Astrocyte of the spinal cord (primary cell): ENCODE measurements at regions not wholly inside any gene's neighbourhood (a gene's known extent, or its start where the extent isn't known, plus 50 kb on each side); places are given as distances from the start of the nearest gene placed in this dataset.

Experiments used
- DNase-seq: peaks from one replicate; pipeline ENCODE4 v3.0.0; 2011; ENCODE audit warnings: low read depth, low spot score
- H3K4me3 ChIP-seq: 2 replicates; pipeline ENCODE4 v1.5.1; 2011; ENCODE audit warnings: low read depth, mild to moderate bottlenecking, low read length, moderate library complexity
- CTCF ChIP-seq: IDR thresholded peaks from 2 replicates; pipeline ENCODE4 v1.5.1; 2012; ENCODE audit warnings: low read depth, mild to moderate bottlenecking, low read length, inconsistent platforms
- in situ Hi-C: cut with HindIII; loops from 2 replicates; pipeline ENCODE4 v1.10.0; 2017; ENCODE audit warnings: low sequenced_read_pairs

GRCh38 chr5:174479325-174479724 lies 245.1 kb upstream of the MSX2 start:
- TF ChIP-seq CTCF = no peak
- DNase-seq = no peak
- no peak overlapping the region for H3K4me3 ChIP-seq
- in situ Hi-C loops = no loop called here

GRCh38 chr5:174481737-174482136 lies 242.6 kb upstream of the MSX2 start:
- no peak overlapping the region for H3K4me3 ChIP-seq
- no peak for DNase-seq
- in situ Hi-C loops = no loop called here
- TF ChIP-seq CTCF = no peak

- no peak overlapping the region for H3K4me3 ChIP-seq
- in situ Hi-C loops = no loop called here
- DNase-seq = no peak
These were observed 241.8 kb upstream of the MSX2 start for GRCh38 chr5:174482607-174483024.

DNA sequence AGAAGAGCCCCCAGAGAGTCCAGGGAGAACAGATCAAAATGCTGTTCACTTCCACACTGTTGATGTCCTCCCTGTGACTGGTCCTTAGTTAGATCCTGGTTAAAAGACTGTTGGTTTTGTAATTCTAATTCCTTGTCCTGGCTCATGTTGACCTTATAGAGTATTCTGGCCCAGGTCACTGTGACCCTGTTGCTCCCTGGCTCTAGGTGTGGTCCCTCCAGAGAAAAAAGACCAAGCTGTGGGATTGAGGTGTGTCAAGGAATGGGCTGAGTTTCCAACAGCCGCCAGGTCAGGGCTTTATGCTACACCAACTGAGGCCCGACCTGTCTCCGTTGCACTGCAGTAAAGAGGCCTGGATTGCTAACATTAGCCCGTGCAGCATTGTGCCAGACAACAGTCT lies 241.0 kb upstream of the MSX2 start:
- no peak for DNase-seq
- H3K4me3 ChIP-seq = no peak overlapping the region
- in situ Hi-C loops = no loop called here
- no peak for TF ChIP-seq CTCF

More at GRCh38 chr5:174482607-174483024, 241.8 kb upstream of the MSX2 start:
- TF ChIP-seq CTCF = no peak

DNA sequence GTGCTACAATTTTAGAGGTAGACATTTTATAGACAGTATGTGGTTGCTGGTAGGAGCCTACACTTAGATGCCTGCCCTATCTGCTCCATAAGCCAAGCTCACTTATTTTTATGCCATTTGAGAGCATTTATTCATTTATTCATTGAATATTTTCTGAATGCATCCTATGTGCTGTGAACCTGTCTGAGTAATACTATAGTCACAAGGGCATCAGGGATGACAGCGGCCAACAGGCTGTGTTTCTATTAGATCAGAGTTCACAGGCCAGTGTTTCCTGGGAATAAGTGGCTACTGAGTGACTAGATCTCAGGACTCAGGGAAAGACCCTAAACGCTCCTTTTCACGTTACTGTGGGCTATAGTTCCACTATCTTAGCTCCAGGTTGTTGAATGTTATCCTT lies 235.2 kb upstream of the MSX2 start:
- DNase-seq = no peak
- in situ Hi-C loops = no loop called here
- TF ChIP-seq CTCF = no peak
- no peak overlapping the region for H3K4me3 ChIP-seq

DNA sequence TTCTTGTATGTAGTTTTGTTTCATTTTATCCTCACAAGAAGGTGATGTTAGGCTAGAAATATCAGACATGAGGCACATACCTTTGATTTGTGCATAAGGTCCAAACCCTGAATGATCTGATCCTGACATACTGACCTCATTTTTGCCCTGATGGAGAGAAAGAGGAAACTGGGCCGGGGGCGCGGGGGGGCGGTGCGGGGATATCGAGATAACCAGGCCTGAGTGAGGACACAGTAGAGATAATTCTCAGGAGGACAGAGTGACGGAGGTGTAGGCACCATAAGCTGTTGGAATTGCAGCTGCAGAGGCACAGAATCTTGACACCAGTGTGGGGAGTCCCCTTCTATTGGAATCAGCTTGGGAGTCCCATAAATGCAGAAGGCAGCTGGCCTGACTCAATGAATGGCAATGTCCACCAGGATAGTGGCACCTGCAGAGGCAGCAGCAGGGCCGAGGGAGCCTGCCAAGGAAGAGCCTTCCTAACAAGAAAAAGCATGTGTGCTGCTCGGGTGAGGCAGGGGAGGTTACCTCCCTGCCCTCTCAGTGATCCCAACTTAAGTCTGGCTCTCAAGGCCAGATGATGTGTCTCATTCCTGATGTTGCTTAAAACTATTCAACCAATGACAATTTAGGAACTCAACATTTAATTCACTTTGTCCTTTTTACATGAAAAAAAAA lies 234.3 kb upstream of the MSX2 start:
- no peak for TF ChIP-seq CTCF
- no peak overlapping the region for H3K4me3 ChIP-seq
- DNase-seq = no peak
- in situ Hi-C loops = no loop called here
